GM12878 (cell line): ENCODE measurements at regions not wholly inside any gene's neighbourhood (a gene's known extent, or its start where the extent isn't known, plus 50 kb on each side); places are given as distances from the start of the nearest gene placed in this dataset.

Experiments
- ATAC-seq: fragments of 200-7000 bp; cut with Tn5 transposase; 3 replicates; pipeline ENCODE4 v1.9.1; 2020; ENCODE audit warnings: mild to moderate bottlenecking, moderate library complexity
- BruUV-seq: library from RNA; stranded (reverse); fragments of 400-500 nt; replicated peaks from 2 replicates; lab custom pipeline; 2021; lab: Mats Ljungman, UMichigan
- CTCF ChIA-PET: fragments of 300-600 bp; sonication (Branson Sonifier 250); formaldehyde crosslinking; extraction: SDS; loops from one replicate; lab custom pipeline; 2021; ENCODE audit warnings: inconsistent platforms; lab: Yijun Ruan, JAX
- POLR2A ChIA-PET: fragments of 350-600 bp; formaldehyde crosslinking; extraction: SDS; loops from one replicate; lab custom pipeline; 2021; ENCODE audit warnings: inconsistent platforms; lab: Charles Lee
- RAD21 ChIA-PET: fragments of 300-600 bp; sonication (Branson Sonifier 250); formaldehyde crosslinking; loops from one replicate; lab custom pipeline; 2023; ENCODE audit warnings: antibody characterized with exemption; ENCODE audit not compliant: unreplicated experiment; lab: Charles Lee
- SMC1A ChIA-PET: fragments of 300-600 bp; sonication (Branson Sonifier 250); formaldehyde crosslinking; loops from one replicate; lab custom pipeline; 2023; ENCODE audit not compliant: unreplicated experiment, uncharacterized antibody; lab: Charles Lee
- DNase-seq: peaks from one replicate; pipeline ENCODE4 v3.0.0-alpha.2; 2011; ENCODE audit warnings: low read depth, low spot score
- FAIRE-seq: peaks from 3 replicates; lab custom pipeline; 2011; peaks lifted over from hg19 to GRCh38; lab: Jason Lieb, UNC
- H2AFZ ChIP-seq: 2 replicates; pipeline ENCODE4 v1.6.0; 2011; ENCODE audit warnings: low read depth, low read length, control low read depth; ENCODE audit not compliant: control insufficient read depth
- H3K27ac ChIP-seq: 2 replicates; pipeline ENCODE4 v1.5.1; 2011; ENCODE audit warnings: control low read depth; ENCODE audit not compliant: control insufficient read depth, insufficient read depth
- H3K27me3 ChIP-seq, 2 experiments: replicated peaks in 1 of 2; 2 replicates each; pipeline versions ENCODE4 v1.6.0 to v1.6.1; 2011; ENCODE audit warnings: low read length in 1 of 2; ENCODE audit not compliant: control insufficient read depth in 2 of 2, insufficient read depth in 2 of 2
- H3K36me3 ChIP-seq, 2 experiments: 2 replicates each; pipeline ENCODE4 v1.5.1; 2011; ENCODE audit warnings: low read length in 1 of 2; ENCODE audit not compliant: control insufficient read depth in 2 of 2, insufficient read depth in 2 of 2
- H3K4me1 ChIP-seq: 2 replicates; pipeline ENCODE4 v1.6.1; 2011; ENCODE audit warnings: mild to moderate bottlenecking, low read length, moderate library complexity, mixed read lengths; ENCODE audit not compliant: control insufficient read depth, insufficient read depth
- H3K4me2 ChIP-seq: 2 replicates; pipeline ENCODE4 v1.6.0; 2011; ENCODE audit warnings: control low read depth; ENCODE audit not compliant: control insufficient read depth, insufficient read depth
- H3K4me3 ChIP-seq: fragments of 200-600 bp; sonication (generic); 2 replicates; pipeline ENCODE4 v1.5.1; 2016
- H3K79me2 ChIP-seq: 2 replicates; pipeline ENCODE4 v1.6.0; 2011; ENCODE audit warnings: low read length; ENCODE audit not compliant: control insufficient read depth, insufficient read depth
- H3K9ac ChIP-seq: 2 replicates; pipeline ENCODE4 v1.8.0; 2011; ENCODE audit warnings: low read length, control low read depth, mixed read lengths; ENCODE audit not compliant: control insufficient read depth, insufficient read depth
- H3K9me3 ChIP-seq: replicated peaks from 3 replicates; pipeline ENCODE4 v1.5.1; 2011; ENCODE audit warnings: mild to moderate bottlenecking, low read length; ENCODE audit not compliant: control insufficient read depth, insufficient read depth
- H4K20me1 ChIP-seq: 2 replicates; pipeline ENCODE4 v1.6.0; 2011; ENCODE audit not compliant: control insufficient read depth, insufficient read depth
- ASH2L ChIP-seq: fragments of 300-600, 200-600 bp; sonication (generic); IDR thresholded peaks from 2 replicates; pipeline ENCODE4 v1.6.1; 2017; ENCODE audit warnings: low read depth, mild to moderate bottlenecking, borderline replicate concordance
- CBX3 ChIP-seq: fragments of 200-600 bp; sonication (generic); IDR thresholded peaks from 2 replicates; pipeline ENCODE4 v1.6.1; 2016; ENCODE audit warnings: low read depth, borderline replicate concordance
- CHD2 ChIP-seq: IDR thresholded peaks from 2 replicates; pipeline ENCODE4 v1.6.1; 2011; ENCODE audit warnings: low read depth, low read length, improper control_type of control experiment, borderline replicate concordance
- EP300 ChIP-seq, 2 experiments: fragments of 150-350 bp in 1 of 2; IDR thresholded peaks; 2 replicates each; pipeline ENCODE4 v1.6.1; 2011 to 2012; ENCODE audit warnings: low read depth in 2 of 2, low read length in 2 of 2, borderline replicate concordance in 1 of 2, improper control_type of control experiment in 1 of 2, inconsistent platforms in 1 of 2; ENCODE audit not compliant: control insufficient read depth in 1 of 2
- ETV6 ChIP-seq, 2 experiments: fragments of 450-650 bp in 1 of 2; IDR thresholded peaks in 1 of 2; conservative IDR thresholded peaks in 1 of 2; 2 replicates each; pipeline ENCODE4 v1.6.1; 2014; ENCODE audit warnings: antibody characterized with exemption in 1 of 2, borderline replicate concordance in 1 of 2, low read depth in 1 of 2, mild to moderate bottlenecking in 1 of 2, moderate library complexity in 1 of 2
- EZH2 ChIP-seq: IDR thresholded peaks from 2 replicates; pipeline ENCODE4 v1.6.1; 2012; ENCODE audit warnings: low read depth, mild to moderate bottlenecking, control low read depth, inconsistent platforms, low read length, borderline replicate concordance; ENCODE audit not compliant: control insufficient read depth
- FOXK2 ChIP-seq: fragments of 450-650 bp; IDR thresholded peaks from 2 replicates; pipeline ENCODE4 v1.6.1; 2017; ENCODE audit warnings: mild to moderate bottlenecking, moderate library complexity
- POLR2A ChIP-seq: IDR thresholded peaks from 2 replicates; pipeline ENCODE4 v1.6.1; 2011; ENCODE audit warnings: low read depth, mild to moderate bottlenecking, low read length
- SIX5 ChIP-seq: IDR thresholded peaks from 2 replicates; pipeline ENCODE4 v1.6.1; 2011; ENCODE audit warnings: mild to moderate bottlenecking, low read depth, low read length, moderate library complexity; ENCODE audit not compliant: severe bottlenecking
- SMARCA5 ChIP-seq: fragments of 450-650 bp; IDR thresholded peaks from 2 replicates; pipeline ENCODE4 v1.6.1; 2017; ENCODE audit warnings: mild to moderate bottlenecking
- SP1 ChIP-seq: IDR thresholded peaks from one replicate; pipeline ENCODE4 v1.6.1; 2011; ENCODE audit warnings: low read depth, low read length
- TCF7 ChIP-seq: IDR thresholded peaks from 2 replicates; pipeline ENCODE4 v1.6.1; 2014; ENCODE audit warnings: antibody characterized with exemption, borderline replicate concordance
- WGBS: methylation state at CpG from one replicate; pipeline ENCODE4 v1.1.6; 2016; ENCODE audit warnings: low lambda C conversion rate; ENCODE audit not compliant: insufficient replicate concordance, insufficient coverage; ENCODE audit errors: missing lambda C conversion rate; 5-methylcytosine and 5-hydroxymethylcytosine counted together
- in situ Hi-C: fragments of 300-500 bp; cut with MboI; formaldehyde crosslinking; loops from 9 replicates; pipeline ENCODE4 v1.14.3; 2018; ENCODE audit warnings: mixed read lengths
- intact Hi-C: fragments of 100-400 bp; cut with micrococcal nuclease; formaldehyde crosslinking; loops from one replicate; pipeline ENCODE4 v1.14.2; 2022; ENCODE audit not compliant: unreplicated experiment
- TF ChIP-seq, protein P1 (sequence below): fragments of 450-650 bp; conservative IDR thresholded peaks from 2 replicates; pipeline ENCODE4 v1.6.1; 2017; ENCODE audit warnings: mild to moderate bottlenecking, moderate library complexity

DNA sequence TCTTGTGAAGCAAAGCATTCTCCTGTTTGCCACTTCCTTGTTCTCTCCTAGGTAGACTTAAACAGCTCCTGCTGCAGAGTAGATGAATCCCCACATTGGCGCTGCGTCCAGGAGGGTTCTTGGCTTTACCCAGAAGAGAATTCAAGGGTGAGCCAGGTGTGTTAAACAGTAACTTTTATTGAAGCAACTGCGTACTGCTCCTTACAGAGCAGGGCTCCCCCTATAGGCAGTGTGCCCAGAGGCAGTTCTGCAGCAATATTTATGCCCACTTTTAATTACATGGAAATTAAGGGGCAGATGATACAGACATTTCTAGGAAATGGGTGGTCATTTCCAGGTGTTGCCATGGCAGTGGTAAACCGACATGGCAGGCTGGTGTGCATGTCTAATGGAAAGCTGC is 987.6 kb upstream of the RBFOX1 start (continued):
- no peak for TF ChIP-seq CHD2
- TF ChIP-seq EZH2, result no peak
- no peak for TF ChIP-seq ETV6 (conservative IDR thresholded peaks at IDR 0.05 in 1 of 2, IDR thresholded peaks at IDR 0.05 in 1 of 2; ENCODE audit: borderline replicate concordance in 1 of 2, low read depth in 1 of 2)
- TF ChIP-seq, all 136 proteins: peak for 0

DNA sequence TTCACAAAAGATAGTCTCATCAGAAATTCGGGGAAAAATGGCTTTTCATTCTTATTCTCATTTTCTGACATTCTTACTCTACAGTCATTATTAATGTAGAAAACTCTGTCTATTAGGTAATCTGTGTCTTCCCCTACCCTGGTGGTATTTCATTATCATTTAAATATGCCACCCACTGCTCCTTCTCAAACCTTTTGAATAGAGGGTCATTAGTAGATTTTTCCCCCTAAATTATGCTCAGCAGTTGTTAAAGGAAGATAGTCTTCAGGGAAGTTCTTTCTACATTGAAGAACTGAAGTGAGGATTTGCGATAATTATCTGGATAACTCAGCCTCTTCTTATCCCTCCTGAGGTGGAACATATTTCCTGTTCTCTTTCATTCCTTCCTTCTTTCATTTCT is 989.5 kb upstream of the RBFOX1 start:
- FAIRE-seq (no peak), ATAC-seq (no peak), DNase-seq (no peak)
- Histone ChIP-seq H3K9ac (no peak overlapping the region), H3K4me3 (no peak overlapping the region), H3K4me1 (no peaks in the 10 kb centered on the region), H3K79me2 (no peaks in the 10 kb centered on the region), H3K4me2 (no peak overlapping the region), H4K20me1 (no peaks in the 10 kb centered on the region), H3K27me3 (no peaks in the 10 kb centered on the region), H3K27ac (no peak overlapping the region), H2AFZ (no peak overlapping the region), H3K9me3 (no peaks in the 10 kb centered on the region; the same call in 2 of the 3 replicates), H3K36me3 (no peaks in the 10 kb centered on the region)
- ChIA-PET POLR2A (no interaction called here), SMC1A (no interaction called here), CTCF (no interaction called here), RAD21 (no interaction called here)
- intact Hi-C loops, result no loop called here
- TF ChIP-seq POLR2A (no peak), SP1 (no peak), SIX5 (no peak), CBX3 (no peak), TCF7 (no peak), FOXK2 (no peak), SMARCA5 (no peak), ASH2L (no peak), EP300 (IDR thresholded peaks at IDR 0.05; ENCODE audit: borderline replicate concordance in 1 of 2, control insufficient read depth in 1 of 2, low read depth in 2 of 2, low read length in 2 of 2) (no peak)
- TF ChIP-seq, protein P1, sequence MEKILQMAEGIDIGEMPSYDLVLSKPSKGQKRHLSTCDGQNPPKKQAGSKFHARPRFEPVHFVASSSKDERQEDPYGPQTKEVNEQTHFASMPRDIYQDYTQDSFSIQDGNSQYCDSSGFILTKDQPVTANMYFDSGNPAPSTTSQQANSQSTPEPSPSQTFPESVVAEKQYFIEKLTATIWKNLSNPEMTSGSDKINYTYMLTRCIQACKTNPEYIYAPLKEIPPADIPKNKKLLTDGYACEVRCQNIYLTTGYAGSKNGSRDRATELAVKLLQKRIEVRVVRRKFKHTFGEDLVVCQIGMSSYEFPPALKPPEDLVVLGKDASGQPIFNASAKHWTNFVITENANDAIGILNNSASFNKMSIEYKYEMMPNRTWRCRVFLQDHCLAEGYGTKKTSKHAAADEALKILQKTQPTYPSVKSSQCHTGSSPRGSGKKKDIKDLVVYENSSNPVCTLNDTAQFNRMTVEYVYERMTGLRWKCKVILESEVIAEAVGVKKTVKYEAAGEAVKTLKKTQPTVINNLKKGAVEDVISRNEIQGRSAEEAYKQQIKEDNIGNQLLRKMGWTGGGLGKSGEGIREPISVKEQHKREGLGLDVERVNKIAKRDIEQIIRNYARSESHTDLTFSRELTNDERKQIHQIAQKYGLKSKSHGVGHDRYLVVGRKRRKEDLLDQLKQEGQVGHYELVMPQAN, result no peak
- in situ Hi-C loops, result no loop called here
- no TSS peak for BruUV-seq
- WGBS, result 0% methylated on average over 2 of the region's 2 CpGs
